CD4-positive, alpha-beta T cell (primary cell): ENCODE measurements at regions not wholly inside any gene's neighbourhood (a gene's known extent, or its start where the extent isn't known, plus 50 kb on each side); places are given as distances from the start of the nearest gene placed in this dataset.
"Not testable (repeated sequence)": the region's sequence is repeated elsewhere in the genome, so short reads cannot be mapped to it uniquely, and the experiment has no call there.

Experiments
- ATAC-seq: fragments of 200-7000 bp; cut with Tn5 transposase; one replicate; pipeline ENCODE4 v1.10.0; 2022; ENCODE audit warnings: mild to moderate bottlenecking; ENCODE audit not compliant: poor library complexity
- CTCF ChIA-PET: fragments of 350-600 bp; sonication (Branson Sonifier 250); formaldehyde crosslinking; loops from one replicate; lab custom pipeline; 2021; ENCODE audit warnings: antibody characterized with exemption, inconsistent platforms; lab: Charles Lee
- POLR2A ChIA-PET: fragments of 350-600 bp; sonication (Branson Sonifier 250); formaldehyde crosslinking; loops from one replicate; lab custom pipeline; 2021; ENCODE audit warnings: antibody characterized with exemption, inconsistent platforms; lab: Charles Lee
- DNase-seq, 14 experiments: peaks; one replicate each; pipeline ENCODE4 v3.0.0-alpha.2; 2013 to 2020; ENCODE audit warnings: mixed read lengths in 2 of 14
- H3K27ac ChIP-seq, 2 donors: one replicate each; pipeline versions ENCODE4 v1.5.1 to v1.7.0; 2013; ENCODE audit warnings: low read length in 2 of 2, low read depth in 1 of 2, mild to moderate bottlenecking in 1 of 2
- H3K27me3 ChIP-seq, 2 experiments: 1 replicate in 1 of 2; 2 replicates in 1 of 2; pipeline versions ENCODE4 v1.6.1 to v1.7.0; 2013; ENCODE audit warnings: low read length in 2 of 2, control low read depth in 1 of 2, mild to moderate bottlenecking in 1 of 2, moderate library complexity in 1 of 2; ENCODE audit not compliant: insufficient read depth in 2 of 2, control insufficient read depth in 1 of 2
- H3K36me3 ChIP-seq: one replicate; pipeline ENCODE4 v1.6.1; 2013; ENCODE audit warnings: low read length, control low read depth; ENCODE audit not compliant: insufficient read depth
- H3K4me1 ChIP-seq: one replicate; pipeline ENCODE4 v1.6.1; 2013; ENCODE audit warnings: low read length, control low read depth; ENCODE audit not compliant: insufficient read depth
- H3K4me3 ChIP-seq: one replicate; pipeline ENCODE4 v1.5.1; 2013; ENCODE audit warnings: mild to moderate bottlenecking, low read length, moderate library complexity
- H3K9me3 ChIP-seq, 2 experiments: 1 replicate in 1 of 2; 2 replicates in 1 of 2; pipeline versions ENCODE4 v1.6.1 to v1.7.0; 2013; ENCODE audit warnings: low read length in 2 of 2, mild to moderate bottlenecking in 2 of 2, control low read depth in 1 of 2, moderate library complexity in 1 of 2; ENCODE audit not compliant: control insufficient read depth in 1 of 2, insufficient read depth in 1 of 2
- H3K27ac Mint-ChIP-seq: one replicate; pipeline ENCODE4 v1.8.0; 2020; ENCODE audit warnings: mixed read lengths
- H3K27me3 Mint-ChIP-seq: one replicate; pipeline ENCODE4 v1.8.0; 2021; ENCODE audit warnings: mixed read lengths
- H3K36me3 Mint-ChIP-seq: one replicate; pipeline ENCODE4 v1.8.0; 2021; ENCODE audit warnings: low read depth, mixed read lengths
- H3K4me1 Mint-ChIP-seq: one replicate; pipeline ENCODE4 v1.8.0; 2021; ENCODE audit warnings: low read depth, mixed read lengths
- H3K4me3 Mint-ChIP-seq: one replicate; pipeline ENCODE4 v1.8.0; 2020; ENCODE audit warnings: mild to moderate bottlenecking, mixed read lengths
- H3K9me3 Mint-ChIP-seq: one replicate; pipeline ENCODE4 v1.8.0; 2020; ENCODE audit warnings: mixed read lengths
- CTCF ChIP-seq: fragments of 200-600 bp; IDR thresholded peaks from one replicate; pipeline ENCODE4 v1.8.0; 2022; ENCODE audit warnings: antibody characterized with exemption, mild to moderate bottlenecking
- intact Hi-C, 2 experiments: fragments of 100-400 bp; cut with DNase I in 1 of 2; cut with micrococcal nuclease in 1 of 2; formaldehyde crosslinking; loops; one replicate each; pipeline versions ENCODE4 v1.15.1 to v1.9.0; 2023 to 2025; cut with DNase I, micrococcal nuclease

GRCh38 chr5:106796081-106796480, 874.7 kb downstream of the EFNA5 start:
- TF ChIP-seq CTCF, result no peak
- H3K9me3 Mint-ChIP-seq, result no peaks in the 10 kb centered on the region
- Histone ChIP-seq H3K36me3 (no peaks in the 10 kb centered on the region), H3K4me3 (no peak overlapping the region), H3K27ac (no peak overlapping the region), H3K4me1 (no peaks in the 10 kb centered on the region), H3K9me3 (no peaks in the 10 kb centered on the region), H3K27me3 (no peaks in the 10 kb centered on the region)
- no peaks in the 10 kb centered on the region for H3K4me1 Mint-ChIP-seq
- H3K36me3 Mint-ChIP-seq, result no peaks in the 10 kb centered on the region
- no peak overlapping the region for H3K27ac Mint-ChIP-seq
- DNase-seq (no peak), ATAC-seq (no peak)
- no peak overlapping the region for H3K4me3 Mint-ChIP-seq
- H3K27me3 Mint-ChIP-seq, result no peaks in the 10 kb centered on the region
- CTCF ChIA-PET, result no interaction called here
- intact Hi-C loops, result no loop called here
- POLR2A ChIA-PET, result no interaction called here

- Mint-ChIP-seq H3K36me3 (no peaks in the 10 kb centered on the region), H3K27ac (no peak overlapping the region)
- CTCF ChIA-PET, result no interaction called here
Measured at GRCh38 chr5:106784846-106785245, 885.9 kb downstream of the EFNA5 start.

GRCh38 chr5:106780355-106780754, 890.4 kb downstream of the EFNA5 start:
- CTCF ChIA-PET, result no interaction called here
- no peak for TF ChIP-seq CTCF
- H3K27ac Mint-ChIP-seq, result no peak overlapping the region
- Histone ChIP-seq H3K4me1 (no peaks in the 10 kb centered on the region), H3K4me3 (no peak overlapping the region), H3K9me3 (peaks cover 0 to 7% of the 10 kb centered on the region in 2 experiments), H3K27me3 (no peaks in the 10 kb centered on the region), H3K36me3 (no peaks in the 10 kb centered on the region), H3K27ac (no peak overlapping the region)
- no peaks in the 10 kb centered on the region for H3K4me1 Mint-ChIP-seq
- peaks cover 6% of the 10 kb centered on the region for H3K9me3 Mint-ChIP-seq
- no peaks in the 10 kb centered on the region for H3K36me3 Mint-ChIP-seq
- no peaks in the 10 kb centered on the region for H3K27me3 Mint-ChIP-seq
- intact Hi-C loops, result no loop called here
- POLR2A ChIA-PET, result no interaction called here
- DNase-seq, result no peak
- ATAC-seq, result no peak
- no peak overlapping the region for H3K4me3 Mint-ChIP-seq

More at GRCh38 chr5:106784846-106785245, 885.9 kb downstream of the EFNA5 start:
- POLR2A ChIA-PET, result no interaction called here
- TF ChIP-seq CTCF, result no peak
- no peaks in the 10 kb centered on the region for H3K27me3 ChIP-seq
- H3K4me3 ChIP-seq, result no peak overlapping the region
- DNase-seq (no peak), ATAC-seq (no peak)
- intact Hi-C loops, result no loop called here
- H3K27me3 Mint-ChIP-seq, result no peaks in the 10 kb centered on the region
- H3K4me3 Mint-ChIP-seq, result no peak overlapping the region
- H3K27ac ChIP-seq, result no peak overlapping the region
- no peaks in the 10 kb centered on the region for H3K4me1 Mint-ChIP-seq
- H3K4me1 ChIP-seq, result no peaks in the 10 kb centered on the region
- H3K36me3 ChIP-seq, result no peaks in the 10 kb centered on the region
- peaks cover 0 to 11% of the 10 kb centered on the region in 2 experiments for H3K9me3 ChIP-seq
- peaks cover 3% of the 10 kb centered on the region for H3K9me3 Mint-ChIP-seq

DNA sequence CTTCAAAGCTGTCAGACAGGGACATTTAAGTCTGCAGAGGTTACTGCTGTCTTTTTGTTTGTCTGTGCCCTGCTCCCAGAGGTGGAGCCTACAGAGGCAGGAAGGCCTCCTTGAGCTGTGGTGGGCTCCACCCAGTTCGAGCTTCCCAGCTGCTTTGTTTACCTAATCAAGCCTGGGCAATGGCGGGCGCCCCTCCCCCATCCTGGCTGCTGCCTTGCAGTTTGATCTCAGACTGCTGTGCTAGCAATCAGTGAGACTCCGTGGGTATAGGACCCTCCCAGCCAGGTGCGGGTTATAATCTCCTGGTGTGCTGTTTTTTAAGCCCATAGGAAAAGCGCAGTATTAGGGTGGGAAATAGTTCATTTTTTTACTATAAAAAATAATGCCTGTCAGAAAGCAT, 894.2 kb downstream of the EFNA5 start:
- CTCF ChIA-PET, DNase-seq, H3K27ac Mint-ChIP-seq, intact Hi-C loops, H3K36me3 Mint-ChIP-seq, H3K4me3 Mint-ChIP-seq, H3K4me1 Mint-ChIP-seq, H3K36me3 ChIP-seq, H3K27me3 ChIP-seq, ATAC-seq, H3K9me3 Mint-ChIP-seq, H3K27ac ChIP-seq, H3K9me3 ChIP-seq, POLR2A ChIA-PET, H3K4me3 ChIP-seq, H3K27me3 Mint-ChIP-seq, H3K4me1 ChIP-seq: not testable (repeated sequence)
